Suprapubic skin (tissue), 3 donors: ENCODE measurements at regions not wholly inside any gene's neighbourhood (a gene's known extent, or its start where the extent isn't known, plus 50 kb on each side); places are given as distances from the start of the nearest gene placed in this dataset.

Experiments
- CTCF ChIP-seq, 2 donors: fragments of 200-600 bp in 1 of 2; fragments of 450-650 bp in 1 of 2; sonication (generic) in 1 of 2; IDR thresholded peaks; one replicate each; pipeline ENCODE4 v1.5.1; 2016 to 2019; ENCODE audit warnings: antibody characterized with exemption in 2 of 2, mild to moderate bottlenecking in 1 of 2, moderate library complexity in 1 of 2
- POLR2A ChIP-seq, 2 donors: fragments of 450-650 bp; IDR thresholded peaks; one replicate each; pipeline ENCODE4 v1.6.1; 2017; ENCODE audit warnings: antibody characterized with exemption in 2 of 2, mild to moderate bottlenecking in 2 of 2, moderate library complexity in 2 of 2

GRCh38 chr15:96701877-96702276 lies 371.4 kb downstream of the NR2F2 start:
- TF ChIP-seq CTCF (IDR thresholded peaks at IDR 0.05) (no peak), POLR2A (IDR thresholded peaks at IDR 0.05) (no peak)
